ENCODE measurements at regions not wholly inside any gene's neighbourhood (a gene's known extent, or its start where the extent isn't known, plus 50 kb on each side); places are given as distances from the start of the nearest gene placed in this dataset.

DNA sequence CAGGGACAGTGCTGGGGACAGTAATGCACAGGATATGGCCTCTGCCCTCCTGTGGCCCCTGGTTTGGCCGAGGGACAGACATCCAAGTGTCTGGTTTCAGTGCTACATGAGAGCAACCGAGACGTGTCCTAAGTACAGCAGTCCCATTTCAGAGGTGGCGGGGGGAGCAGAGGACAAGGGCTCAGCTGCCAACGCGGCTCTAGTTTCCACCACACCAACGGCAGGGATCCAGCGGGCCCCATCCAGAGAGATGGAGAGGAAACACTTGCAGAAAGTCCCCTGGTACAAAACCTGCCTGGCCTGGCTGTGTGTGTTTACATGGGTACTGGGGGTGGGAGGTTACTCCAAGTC is 125.8 kb upstream of the SMURF2 start:
- TF ChIP-seq EGR1 (IDR thresholded peaks at IDR 0.05) (no peak), FOXM1 (IDR thresholded peaks at IDR 0.05; ENCODE audit: borderline replicate concordance, low read depth) (no peak), CREB1 (IDR thresholded peaks at IDR 0.05; ENCODE audit: low read depth) (no peak), YY1 (IDR thresholded peaks at IDR 0.05; ENCODE audit: low read depth) (no peak), NFIC (IDR thresholded peaks at IDR 0.05) (no peak)
- TF ChIP-seq, protein P1, sequence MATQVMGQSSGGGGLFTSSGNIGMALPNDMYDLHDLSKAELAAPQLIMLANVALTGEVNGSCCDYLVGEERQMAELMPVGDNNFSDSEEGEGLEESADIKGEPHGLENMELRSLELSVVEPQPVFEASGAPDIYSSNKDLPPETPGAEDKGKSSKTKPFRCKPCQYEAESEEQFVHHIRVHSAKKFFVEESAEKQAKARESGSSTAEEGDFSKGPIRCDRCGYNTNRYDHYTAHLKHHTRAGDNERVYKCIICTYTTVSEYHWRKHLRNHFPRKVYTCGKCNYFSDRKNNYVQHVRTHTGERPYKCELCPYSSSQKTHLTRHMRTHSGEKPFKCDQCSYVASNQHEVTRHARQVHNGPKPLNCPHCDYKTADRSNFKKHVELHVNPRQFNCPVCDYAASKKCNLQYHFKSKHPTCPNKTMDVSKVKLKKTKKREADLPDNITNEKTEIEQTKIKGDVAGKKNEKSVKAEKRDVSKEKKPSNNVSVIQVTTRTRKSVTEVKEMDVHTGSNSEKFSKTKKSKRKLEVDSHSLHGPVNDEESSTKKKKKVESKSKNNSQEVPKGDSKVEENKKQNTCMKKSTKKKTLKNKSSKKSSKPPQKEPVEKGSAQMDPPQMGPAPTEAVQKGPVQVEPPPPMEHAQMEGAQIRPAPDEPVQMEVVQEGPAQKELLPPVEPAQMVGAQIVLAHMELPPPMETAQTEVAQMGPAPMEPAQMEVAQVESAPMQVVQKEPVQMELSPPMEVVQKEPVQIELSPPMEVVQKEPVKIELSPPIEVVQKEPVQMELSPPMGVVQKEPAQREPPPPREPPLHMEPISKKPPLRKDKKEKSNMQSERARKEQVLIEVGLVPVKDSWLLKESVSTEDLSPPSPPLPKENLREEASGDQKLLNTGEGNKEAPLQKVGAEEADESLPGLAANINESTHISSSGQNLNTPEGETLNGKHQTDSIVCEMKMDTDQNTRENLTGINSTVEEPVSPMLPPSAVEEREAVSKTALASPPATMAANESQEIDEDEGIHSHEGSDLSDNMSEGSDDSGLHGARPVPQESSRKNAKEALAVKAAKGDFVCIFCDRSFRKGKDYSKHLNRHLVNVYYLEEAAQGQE (IDR thresholded peaks at IDR 0.05; ENCODE audit: low read depth): no peak
- TF ChIP-seq, protein P2, sequence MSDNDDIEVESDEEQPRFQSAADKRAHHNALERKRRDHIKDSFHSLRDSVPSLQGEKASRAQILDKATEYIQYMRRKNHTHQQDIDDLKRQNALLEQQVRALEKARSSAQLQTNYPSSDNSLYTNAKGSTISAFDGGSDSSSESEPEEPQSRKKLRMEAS (IDR thresholded peaks at IDR 0.05): no peak
